Ovary (tissue), 3 donors: ENCODE measurements at regions not wholly inside any gene's neighbourhood (a gene's known extent, or its start where the extent isn't known, plus 50 kb on each side); places are given as distances from the start of the nearest gene placed in this dataset.

Experiments
- EP300 ChIP-seq: sonication (generic); formaldehyde crosslinking; IDR thresholded peaks from one replicate; pipeline ENCODE4 v1.6.1; 2017; ENCODE audit warnings: antibody characterized with exemption
- POLR2A ChIP-seq: fragments of 450-650 bp; IDR thresholded peaks from one replicate; pipeline ENCODE4 v1.6.1; 2017; ENCODE audit warnings: antibody characterized with exemption, mild to moderate bottlenecking, moderate library complexity
- TF ChIP-seq, protein P1 (sequence below), 3 donors: fragments of 450-650 bp in 2 of 3; fragments of 200-600 bp in 1 of 3; IDR thresholded peaks; one replicate each; pipeline versions ENCODE4 v1.5.1 to v1.8.0; 2016 to 2022; ENCODE audit warnings: antibody characterized with exemption in 3 of 3, mild to moderate bottlenecking in 1 of 3
- donor health status: DM: no; HTN: no; CAD: no.

DNA sequence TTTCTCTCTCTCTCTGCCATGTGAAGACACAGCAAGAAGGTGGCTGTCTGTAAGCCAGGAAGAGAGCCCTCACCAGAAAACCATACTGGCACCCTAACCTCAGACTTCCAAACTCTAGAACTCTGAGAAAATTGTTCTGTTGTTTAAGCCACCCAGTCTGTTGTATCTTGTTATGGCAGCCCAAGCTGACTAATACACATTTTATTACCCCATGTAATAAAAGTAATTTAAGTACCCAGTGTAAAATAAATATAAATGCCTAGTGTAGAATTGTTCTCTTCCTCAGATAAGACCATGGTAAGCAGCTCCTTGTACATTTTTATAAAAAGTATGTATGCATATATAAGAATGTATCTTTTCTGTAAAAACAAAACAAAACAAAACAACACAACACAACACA lies 119.7 kb downstream of the DTL start:
- TF ChIP-seq, protein P1, sequence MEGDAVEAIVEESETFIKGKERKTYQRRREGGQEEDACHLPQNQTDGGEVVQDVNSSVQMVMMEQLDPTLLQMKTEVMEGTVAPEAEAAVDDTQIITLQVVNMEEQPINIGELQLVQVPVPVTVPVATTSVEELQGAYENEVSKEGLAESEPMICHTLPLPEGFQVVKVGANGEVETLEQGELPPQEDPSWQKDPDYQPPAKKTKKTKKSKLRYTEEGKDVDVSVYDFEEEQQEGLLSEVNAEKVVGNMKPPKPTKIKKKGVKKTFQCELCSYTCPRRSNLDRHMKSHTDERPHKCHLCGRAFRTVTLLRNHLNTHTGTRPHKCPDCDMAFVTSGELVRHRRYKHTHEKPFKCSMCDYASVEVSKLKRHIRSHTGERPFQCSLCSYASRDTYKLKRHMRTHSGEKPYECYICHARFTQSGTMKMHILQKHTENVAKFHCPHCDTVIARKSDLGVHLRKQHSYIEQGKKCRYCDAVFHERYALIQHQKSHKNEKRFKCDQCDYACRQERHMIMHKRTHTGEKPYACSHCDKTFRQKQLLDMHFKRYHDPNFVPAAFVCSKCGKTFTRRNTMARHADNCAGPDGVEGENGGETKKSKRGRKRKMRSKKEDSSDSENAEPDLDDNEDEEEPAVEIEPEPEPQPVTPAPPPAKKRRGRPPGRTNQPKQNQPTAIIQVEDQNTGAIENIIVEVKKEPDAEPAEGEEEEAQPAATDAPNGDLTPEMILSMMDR (IDR thresholded peaks at IDR 0.05) = no peak
- no peak for TF ChIP-seq POLR2A
- no peak for TF ChIP-seq EP300
